K562 (cell line): ENCODE measurements at regions not wholly inside any gene's neighbourhood (a gene's known extent, or its start where the extent isn't known, plus 50 kb on each side); places are given as distances from the start of the nearest gene placed in this dataset.

Experiments used
- JUND ChIP-seq, 2 experiments: IDR thresholded peaks; 2 replicates in 1 of 2; 3 replicates in 1 of 2; pipeline ENCODE4 v1.6.1; 2011; ENCODE audit warnings: borderline replicate concordance in 2 of 2, low read depth in 2 of 2, low read length in 2 of 2, improper control_type of control experiment in 1 of 2, missing biosample characterization in 1 of 2, missing genetic modification characterization in 1 of 2, missing genetic modification reagents in 1 of 2
- NFIC ChIP-seq: fragments of 450-650 bp; IDR thresholded peaks from 2 replicates; pipeline ENCODE4 v1.6.1; 2017; ENCODE audit warnings: mild to moderate bottlenecking, inconsistent platforms
- THRAP3 ChIP-seq: fragments of 450-650 bp; IDR thresholded peaks from 2 replicates; pipeline ENCODE4 v1.6.1; 2016; ENCODE audit warnings: mild to moderate bottlenecking, inconsistent platforms, borderline replicate concordance
- ZBTB7A ChIP-seq: IDR thresholded peaks from 2 replicates; pipeline ENCODE4 v1.6.1; 2011; ENCODE audit warnings: low read depth, mild to moderate bottlenecking, low read length, moderate library complexity, borderline replicate concordance; ENCODE audit not compliant: control insufficient read depth
- ZNF311 ChIP-seq: fragments of 250-450 bp; sonication (Bioruptor Pico); IDR thresholded peaks from 2 replicates; pipeline ENCODE4 v1.4.0; 2020; ENCODE audit warnings: mild to moderate bottlenecking, moderate library complexity
- TF ChIP-seq, protein P1 (sequence below), 2 experiments: fragments of 450-650 bp; formaldehyde crosslinking in 1 of 2; IDR thresholded peaks; 2 replicates each; pipeline versions ENCODE4 v1.4.0 to v1.6.1; 2014 to 2020; ENCODE audit warnings: mild to moderate bottlenecking in 2 of 2, borderline replicate concordance in 1 of 2, low read depth in 1 of 2
- TF ChIP-seq, protein P2 (sequence below): sonication (generic); formaldehyde crosslinking; IDR thresholded peaks from 2 replicates; pipeline ENCODE4 v1.8.0; 2022; ENCODE audit warnings: mild to moderate bottlenecking, low read depth, missing genetic modification reagents
- TF ChIP-seq, protein P3 (sequence below): sonication (generic); formaldehyde crosslinking; IDR thresholded peaks from 2 replicates; pipeline ENCODE4 v1.8.1; 2022; ENCODE audit warnings: missing genetic modification reagents
- TF ChIP-seq, protein P4 (sequence below): fragments of 450-650 bp; formaldehyde crosslinking; IDR thresholded peaks from 2 replicates; pipeline ENCODE4 v1.4.0; 2022; ENCODE audit warnings: mild to moderate bottlenecking, moderate library complexity
- TF ChIP-seq, protein P5 (sequence below): sonication (generic); formaldehyde crosslinking; IDR thresholded peaks from 2 replicates; pipeline ENCODE4 v1.8.0; 2022; ENCODE audit warnings: missing genetic modification reagents, mild to moderate bottlenecking, borderline replicate concordance
- TF ChIP-seq, protein P6 (sequence below): fragments of 250-450 bp; sonication (Bioruptor Pico); IDR thresholded peaks from 2 replicates; pipeline ENCODE4 v1.5.0; 2020; ENCODE audit warnings: mild to moderate bottlenecking, borderline replicate concordance

DNA sequence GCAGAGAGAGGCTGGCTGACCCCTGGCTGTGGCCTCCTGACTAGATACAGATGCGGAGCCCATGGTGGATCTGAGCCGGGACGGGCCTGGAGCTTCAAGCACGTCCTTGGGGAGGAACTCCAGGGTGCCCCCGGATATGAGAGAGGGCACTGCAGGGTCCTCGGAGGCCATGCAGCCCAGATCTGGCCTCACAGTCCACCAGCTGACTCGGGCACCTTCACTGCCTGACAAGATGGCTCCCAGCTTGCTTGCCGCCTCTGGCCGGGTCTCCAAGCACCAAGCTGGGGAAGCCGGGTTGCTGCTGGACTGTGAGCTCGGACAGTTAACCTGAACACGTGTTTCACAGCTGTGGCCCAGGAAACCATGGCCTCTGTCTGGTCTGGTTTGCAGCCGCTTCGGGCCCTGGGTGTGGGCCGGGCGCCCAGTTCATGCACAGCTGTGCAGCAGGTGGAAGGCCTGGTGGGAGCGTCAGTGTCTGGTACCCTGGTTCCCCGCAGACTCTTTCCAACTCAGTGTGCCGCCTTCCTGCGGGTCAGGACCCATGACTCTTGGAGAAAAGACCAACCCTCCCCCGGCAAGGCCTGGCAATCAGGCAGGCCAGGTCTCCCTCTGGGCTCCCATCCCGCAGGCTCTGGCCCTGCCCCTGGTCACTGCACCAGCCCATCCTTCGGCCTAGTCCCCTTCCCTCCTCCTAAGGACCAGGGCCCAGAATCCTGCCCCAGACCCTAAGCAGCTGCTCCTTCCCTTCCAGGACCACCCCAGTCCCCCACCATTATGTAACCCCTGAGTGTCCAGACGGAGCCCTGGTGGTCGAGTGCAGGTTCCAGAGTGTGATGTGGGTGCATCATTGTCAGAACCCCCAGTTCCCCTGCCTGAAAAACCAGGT lies 74.6 kb upstream of the OTOS start:
- TF ChIP-seq, protein P1, sequence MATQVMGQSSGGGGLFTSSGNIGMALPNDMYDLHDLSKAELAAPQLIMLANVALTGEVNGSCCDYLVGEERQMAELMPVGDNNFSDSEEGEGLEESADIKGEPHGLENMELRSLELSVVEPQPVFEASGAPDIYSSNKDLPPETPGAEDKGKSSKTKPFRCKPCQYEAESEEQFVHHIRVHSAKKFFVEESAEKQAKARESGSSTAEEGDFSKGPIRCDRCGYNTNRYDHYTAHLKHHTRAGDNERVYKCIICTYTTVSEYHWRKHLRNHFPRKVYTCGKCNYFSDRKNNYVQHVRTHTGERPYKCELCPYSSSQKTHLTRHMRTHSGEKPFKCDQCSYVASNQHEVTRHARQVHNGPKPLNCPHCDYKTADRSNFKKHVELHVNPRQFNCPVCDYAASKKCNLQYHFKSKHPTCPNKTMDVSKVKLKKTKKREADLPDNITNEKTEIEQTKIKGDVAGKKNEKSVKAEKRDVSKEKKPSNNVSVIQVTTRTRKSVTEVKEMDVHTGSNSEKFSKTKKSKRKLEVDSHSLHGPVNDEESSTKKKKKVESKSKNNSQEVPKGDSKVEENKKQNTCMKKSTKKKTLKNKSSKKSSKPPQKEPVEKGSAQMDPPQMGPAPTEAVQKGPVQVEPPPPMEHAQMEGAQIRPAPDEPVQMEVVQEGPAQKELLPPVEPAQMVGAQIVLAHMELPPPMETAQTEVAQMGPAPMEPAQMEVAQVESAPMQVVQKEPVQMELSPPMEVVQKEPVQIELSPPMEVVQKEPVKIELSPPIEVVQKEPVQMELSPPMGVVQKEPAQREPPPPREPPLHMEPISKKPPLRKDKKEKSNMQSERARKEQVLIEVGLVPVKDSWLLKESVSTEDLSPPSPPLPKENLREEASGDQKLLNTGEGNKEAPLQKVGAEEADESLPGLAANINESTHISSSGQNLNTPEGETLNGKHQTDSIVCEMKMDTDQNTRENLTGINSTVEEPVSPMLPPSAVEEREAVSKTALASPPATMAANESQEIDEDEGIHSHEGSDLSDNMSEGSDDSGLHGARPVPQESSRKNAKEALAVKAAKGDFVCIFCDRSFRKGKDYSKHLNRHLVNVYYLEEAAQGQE (IDR thresholded peaks at IDR 0.05; ENCODE audit: borderline replicate concordance): no peak
- TF ChIP-seq, protein P1 (CRISPR knock-in tag; IDR thresholded peaks at IDR 0.05; ENCODE audit: low read depth): no peak
- TF ChIP-seq NFIC (no peak), THRAP3 (no peak), ZBTB7A (no peak), ZNF311 (CRISPR knock-in tag) (no peak), JUND (IDR thresholded peaks at IDR 0.05; ENCODE audit: borderline replicate concordance, low read depth, low read length) (no peak), JUND (tag; IDR thresholded peaks at IDR 0.05; ENCODE audit: borderline replicate concordance, low read depth, low read length) (no peak)
- TF ChIP-seq, protein P2, sequence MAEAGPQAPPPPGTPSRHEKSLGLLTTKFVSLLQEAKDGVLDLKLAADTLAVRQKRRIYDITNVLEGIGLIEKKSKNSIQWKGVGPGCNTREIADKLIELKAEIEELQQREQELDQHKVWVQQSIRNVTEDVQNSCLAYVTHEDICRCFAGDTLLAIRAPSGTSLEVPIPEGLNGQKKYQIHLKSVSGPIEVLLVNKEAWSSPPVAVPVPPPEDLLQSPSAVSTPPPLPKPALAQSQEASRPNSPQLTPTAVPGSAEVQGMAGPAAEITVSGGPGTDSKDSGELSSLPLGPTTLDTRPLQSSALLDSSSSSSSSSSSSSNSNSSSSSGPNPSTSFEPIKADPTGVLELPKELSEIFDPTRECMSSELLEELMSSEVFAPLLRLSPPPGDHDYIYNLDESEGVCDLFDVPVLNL (CRISPR knock-in tag): no peak
- TF ChIP-seq, protein P3, sequence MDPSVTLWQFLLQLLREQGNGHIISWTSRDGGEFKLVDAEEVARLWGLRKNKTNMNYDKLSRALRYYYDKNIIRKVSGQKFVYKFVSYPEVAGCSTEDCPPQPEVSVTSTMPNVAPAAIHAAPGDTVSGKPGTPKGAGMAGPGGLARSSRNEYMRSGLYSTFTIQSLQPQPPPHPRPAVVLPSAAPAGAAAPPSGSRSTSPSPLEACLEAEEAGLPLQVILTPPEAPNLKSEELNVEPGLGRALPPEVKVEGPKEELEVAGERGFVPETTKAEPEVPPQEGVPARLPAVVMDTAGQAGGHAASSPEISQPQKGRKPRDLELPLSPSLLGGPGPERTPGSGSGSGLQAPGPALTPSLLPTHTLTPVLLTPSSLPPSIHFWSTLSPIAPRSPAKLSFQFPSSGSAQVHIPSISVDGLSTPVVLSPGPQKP (CRISPR knock-in tag): no peak
- TF ChIP-seq, protein P4, sequence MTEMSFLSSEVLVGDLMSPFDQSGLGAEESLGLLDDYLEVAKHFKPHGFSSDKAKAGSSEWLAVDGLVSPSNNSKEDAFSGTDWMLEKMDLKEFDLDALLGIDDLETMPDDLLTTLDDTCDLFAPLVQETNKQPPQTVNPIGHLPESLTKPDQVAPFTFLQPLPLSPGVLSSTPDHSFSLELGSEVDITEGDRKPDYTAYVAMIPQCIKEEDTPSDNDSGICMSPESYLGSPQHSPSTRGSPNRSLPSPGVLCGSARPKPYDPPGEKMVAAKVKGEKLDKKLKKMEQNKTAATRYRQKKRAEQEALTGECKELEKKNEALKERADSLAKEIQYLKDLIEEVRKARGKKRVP (CRISPR knock-in tag): no peak
- TF ChIP-seq, protein P5, sequence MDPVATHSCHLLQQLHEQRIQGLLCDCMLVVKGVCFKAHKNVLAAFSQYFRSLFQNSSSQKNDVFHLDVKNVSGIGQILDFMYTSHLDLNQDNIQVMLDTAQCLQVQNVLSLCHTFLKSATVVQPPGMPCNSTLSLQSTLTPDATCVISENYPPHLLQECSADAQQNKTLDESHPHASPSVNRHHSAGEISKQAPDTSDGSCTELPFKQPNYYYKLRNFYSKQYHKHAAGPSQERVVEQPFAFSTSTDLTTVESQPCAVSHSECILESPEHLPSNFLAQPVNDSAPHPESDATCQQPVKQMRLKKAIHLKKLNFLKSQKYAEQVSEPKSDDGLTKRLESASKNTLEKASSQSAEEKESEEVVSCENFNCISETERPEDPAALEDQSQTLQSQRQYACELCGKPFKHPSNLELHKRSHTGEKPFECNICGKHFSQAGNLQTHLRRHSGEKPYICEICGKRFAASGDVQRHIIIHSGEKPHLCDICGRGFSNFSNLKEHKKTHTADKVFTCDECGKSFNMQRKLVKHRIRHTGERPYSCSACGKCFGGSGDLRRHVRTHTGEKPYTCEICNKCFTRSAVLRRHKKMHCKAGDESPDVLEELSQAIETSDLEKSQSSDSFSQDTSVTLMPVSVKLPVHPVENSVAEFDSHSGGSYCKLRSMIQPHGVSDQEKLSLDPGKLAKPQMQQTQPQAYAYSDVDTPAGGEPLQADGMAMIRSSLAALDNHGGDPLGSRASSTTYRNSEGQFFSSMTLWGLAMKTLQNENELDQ (CRISPR knock-in tag): no peak
- TF ChIP-seq, protein P6, sequence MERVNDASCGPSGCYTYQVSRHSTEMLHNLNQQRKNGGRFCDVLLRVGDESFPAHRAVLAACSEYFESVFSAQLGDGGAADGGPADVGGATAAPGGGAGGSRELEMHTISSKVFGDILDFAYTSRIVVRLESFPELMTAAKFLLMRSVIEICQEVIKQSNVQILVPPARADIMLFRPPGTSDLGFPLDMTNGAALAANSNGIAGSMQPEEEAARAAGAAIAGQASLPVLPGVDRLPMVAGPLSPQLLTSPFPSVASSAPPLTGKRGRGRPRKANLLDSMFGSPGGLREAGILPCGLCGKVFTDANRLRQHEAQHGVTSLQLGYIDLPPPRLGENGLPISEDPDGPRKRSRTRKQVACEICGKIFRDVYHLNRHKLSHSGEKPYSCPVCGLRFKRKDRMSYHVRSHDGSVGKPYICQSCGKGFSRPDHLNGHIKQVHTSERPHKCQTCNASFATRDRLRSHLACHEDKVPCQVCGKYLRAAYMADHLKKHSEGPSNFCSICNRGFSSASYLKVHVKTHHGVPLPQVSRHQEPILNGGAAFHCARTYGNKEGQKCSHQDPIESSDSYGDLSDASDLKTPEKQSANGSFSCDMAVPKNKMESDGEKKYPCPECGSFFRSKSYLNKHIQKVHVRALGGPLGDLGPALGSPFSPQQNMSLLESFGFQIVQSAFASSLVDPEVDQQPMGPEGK (CRISPR knock-in tag): no peak
